Left ventricle myocardium superior (tissue), 1 donor: ENCODE measurements at regions not wholly inside any gene's neighbourhood (a gene's known extent, or its start where the extent isn't known, plus 50 kb on each side); places are given as distances from the start of the nearest gene placed in this dataset.
A peak's percentile ranks its signal among the peaks of the same experiment; 100 is the strongest.

Experiments used
- ATAC-seq: fragments of 200-7000 bp; cut with Tn5 transposase; one replicate; pipeline ENCODE4 v1.9.1; 2020; ENCODE audit warnings: mild to moderate bottlenecking, moderate library complexity
- DNase-seq: peaks from one replicate; pipeline ENCODE4 v3.0.0-alpha.2; 2020
- intact Hi-C: fragments of 100-400 bp; cut with micrococcal nuclease; formaldehyde crosslinking; loops from one replicate; pipeline ENCODE4 v1.11.0; 2022
- donor health status: DM: no; HTN: yes; CAD: no; lungs with severe emphysema.

DNA sequence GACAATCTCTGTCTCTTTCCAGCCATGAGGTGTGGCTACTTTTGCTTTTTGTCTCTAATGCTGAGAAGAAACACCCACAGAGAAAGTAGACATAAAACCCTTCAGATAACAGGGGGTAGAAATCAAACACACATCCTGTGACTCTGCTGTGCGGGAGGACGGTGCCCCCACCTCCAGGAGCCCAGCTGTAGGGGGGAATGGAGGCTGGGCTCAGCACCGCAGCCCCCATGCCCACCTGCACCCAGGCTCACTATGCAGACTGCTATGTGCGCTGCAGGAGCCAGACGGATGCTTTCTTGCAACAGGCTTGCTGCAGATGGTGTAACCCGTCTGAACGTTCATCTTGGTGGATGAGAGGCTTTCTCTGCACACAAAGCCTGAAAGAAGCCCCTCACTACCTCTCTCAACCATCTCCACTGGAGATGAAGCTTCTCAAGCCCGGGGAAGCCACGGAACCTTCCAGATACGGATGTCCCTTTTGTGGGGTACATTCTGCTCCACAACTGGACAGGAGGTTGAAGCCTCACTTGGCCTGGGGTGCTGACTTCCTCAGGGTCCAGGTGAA, 207.2 kb downstream of the GADD45G start:
- intact Hi-C loops, result no loop called here
- ATAC-seq (no peak), DNase-seq (no peak)

DNA sequence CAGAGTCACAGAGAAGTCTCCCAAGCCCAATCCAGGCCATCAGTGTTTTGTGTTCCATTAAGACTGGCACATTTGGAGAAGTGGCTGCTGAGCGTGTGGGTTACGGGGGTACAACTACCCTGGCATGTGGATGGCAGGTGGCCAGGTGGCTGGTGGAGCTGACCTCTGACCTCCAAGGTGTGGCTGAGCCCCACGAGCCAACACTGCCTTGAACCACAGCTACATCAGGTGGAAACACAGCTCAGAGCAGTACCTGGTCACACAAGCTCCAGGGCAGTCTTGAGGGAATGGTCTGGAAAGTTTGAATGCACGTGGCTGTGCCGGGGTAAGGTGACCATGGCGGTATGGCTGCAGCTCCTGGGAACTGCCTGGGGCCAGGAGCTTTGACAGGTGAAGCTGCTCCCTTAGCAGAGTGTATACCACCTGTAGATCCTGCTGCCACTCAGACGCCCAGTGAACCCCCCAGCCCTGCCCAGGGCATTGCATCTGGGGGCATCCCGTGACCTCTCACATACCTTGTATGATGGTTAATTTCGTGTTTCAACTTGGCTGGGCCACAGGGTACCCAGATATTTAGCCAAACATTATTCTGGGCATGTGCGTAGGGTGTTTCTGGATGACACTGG, 207.9 kb downstream of the GADD45G start:
- DNase-seq, result no peak
- intact Hi-C loops, result no loop called here
- ATAC-seq, result no peak

DNA sequence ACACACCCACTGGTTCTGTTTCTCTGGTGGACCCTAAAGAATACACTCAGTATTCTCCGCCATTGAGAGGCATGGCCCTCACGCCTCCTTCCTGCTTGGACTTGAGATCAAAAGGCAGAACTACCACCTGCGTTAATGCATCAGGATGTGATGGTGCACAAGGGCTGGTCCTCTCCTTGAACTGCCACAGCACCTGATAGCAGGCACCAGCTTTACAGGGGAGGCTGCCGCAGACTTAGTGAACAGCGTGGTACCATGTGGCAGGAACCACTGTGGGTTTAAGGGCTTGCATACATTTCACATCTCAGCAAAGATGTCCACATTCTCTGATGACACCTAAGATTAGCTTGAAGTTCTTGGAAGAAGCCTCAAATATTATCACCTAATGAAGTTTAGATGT, 208.7 kb downstream of the GADD45G start:
- DNase-seq (no peak), ATAC-seq (no peak)
- intact Hi-C loops, result no loop called here

DNA sequence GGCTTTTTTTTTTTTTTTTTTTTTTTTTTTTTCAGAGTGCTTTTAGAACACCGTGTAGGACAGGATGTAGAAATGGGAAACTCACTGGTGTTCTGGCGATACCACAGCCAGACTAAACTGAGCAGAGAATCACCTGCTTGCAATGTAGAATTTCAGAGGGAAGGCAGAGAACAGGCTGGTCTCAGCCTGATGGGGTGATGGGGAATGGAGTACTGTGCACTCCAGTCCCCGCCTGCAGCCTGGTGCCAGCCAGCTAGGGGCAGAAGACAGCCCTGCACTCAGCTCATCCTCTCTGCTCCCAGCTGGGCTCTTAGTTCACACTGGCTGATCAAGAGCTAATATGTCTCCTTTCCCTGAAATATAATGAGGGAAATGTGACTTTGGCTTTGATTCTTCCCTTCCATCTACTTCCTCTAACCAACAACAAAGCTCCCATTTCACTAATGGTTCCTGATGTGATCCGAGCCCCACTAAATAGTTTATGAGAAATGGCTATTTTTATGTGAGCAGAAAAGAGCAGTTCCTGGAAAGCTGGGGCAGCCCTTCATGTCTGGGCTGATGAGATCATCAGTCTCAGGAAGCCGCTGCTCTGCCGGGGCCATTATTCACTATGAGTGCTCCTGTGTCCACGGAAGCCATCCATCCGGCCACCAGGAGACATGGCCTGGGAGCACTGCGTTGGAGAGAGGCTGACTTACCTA, 209.7 kb downstream of the GADD45G start:
- intact Hi-C loops, result no loop called here
- ATAC-seq, result peak; percentile 9
- no peak for DNase-seq

DNA sequence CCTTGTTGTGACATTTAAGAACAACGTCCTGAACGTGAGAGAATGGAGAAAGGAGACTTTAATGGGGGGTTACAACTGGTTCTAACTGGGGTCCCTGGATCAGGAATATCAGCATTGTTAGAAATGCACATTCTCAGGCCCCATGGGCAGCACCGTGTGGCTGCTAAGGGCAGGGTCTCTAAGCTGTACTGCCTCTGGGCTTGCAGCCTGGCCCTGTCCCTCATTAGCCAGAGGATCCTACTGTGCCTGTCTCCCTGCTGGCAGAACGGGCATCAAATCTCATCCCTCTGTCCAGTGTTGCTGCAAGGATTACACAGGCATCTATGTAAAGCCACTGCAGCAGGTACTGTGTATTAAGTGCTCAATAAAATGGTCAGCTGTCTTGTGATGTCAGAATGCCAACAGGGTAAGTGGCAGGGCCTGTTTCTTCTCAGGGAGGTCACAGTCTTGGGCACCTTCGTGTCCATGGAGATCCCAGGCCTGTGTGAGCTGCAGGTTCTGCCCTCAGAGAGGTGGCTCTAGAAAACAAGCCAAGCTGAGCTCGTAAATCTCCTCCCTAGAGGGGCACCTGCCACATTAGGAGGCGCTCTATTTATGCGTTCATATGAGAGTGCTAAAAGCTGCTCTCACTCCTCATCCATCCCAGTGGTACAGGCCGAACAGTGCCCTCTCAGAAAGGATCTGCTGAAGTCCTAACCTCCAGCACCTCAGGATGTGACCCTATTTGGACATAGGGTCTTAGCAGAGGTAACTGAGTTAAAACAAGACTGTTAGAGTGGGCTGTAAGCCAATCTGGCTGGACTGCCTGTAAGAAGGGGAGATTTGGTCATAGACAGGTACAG, 210.5 kb downstream of the GADD45G start:
- DNase-seq (no peak), ATAC-seq (no peak)
- intact Hi-C loops, result no loop called here

DNA sequence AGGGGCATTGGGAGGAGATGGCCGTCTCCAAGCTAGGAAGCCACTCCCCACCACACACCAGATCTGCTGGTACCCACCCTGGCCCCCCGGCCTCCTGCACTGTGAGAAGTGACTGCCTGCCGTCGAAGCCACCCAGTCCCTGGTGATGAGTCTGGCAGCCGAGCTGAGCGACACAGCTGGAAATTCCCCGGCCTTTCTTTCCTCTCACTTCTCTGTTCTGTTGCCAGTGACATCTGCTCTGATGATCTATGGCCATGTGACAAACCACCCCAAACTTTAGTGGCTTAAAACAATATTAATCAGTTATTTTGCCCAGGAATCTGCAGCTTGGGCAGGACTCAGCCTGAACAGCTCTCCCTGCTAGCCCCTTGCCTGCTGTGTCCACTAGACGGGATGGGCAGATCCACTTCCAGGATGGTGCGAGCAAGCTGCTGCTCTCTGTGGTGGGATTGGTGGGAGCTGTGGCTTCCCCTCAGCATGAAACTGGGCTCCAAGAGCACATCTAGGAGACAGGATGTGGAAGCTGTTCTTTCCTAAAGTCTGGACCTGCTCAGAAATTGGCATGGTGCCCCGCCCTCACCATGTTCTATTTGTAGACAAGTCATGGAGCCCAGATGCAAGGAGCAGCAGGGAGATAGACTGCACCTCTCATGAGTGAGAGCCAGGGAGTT, 211.2 kb downstream of the GADD45G start:
- peak; percentile 83 for DNase-seq
- intact Hi-C loops, result no loop called here
- peak; percentile 84 for ATAC-seq

DNA sequence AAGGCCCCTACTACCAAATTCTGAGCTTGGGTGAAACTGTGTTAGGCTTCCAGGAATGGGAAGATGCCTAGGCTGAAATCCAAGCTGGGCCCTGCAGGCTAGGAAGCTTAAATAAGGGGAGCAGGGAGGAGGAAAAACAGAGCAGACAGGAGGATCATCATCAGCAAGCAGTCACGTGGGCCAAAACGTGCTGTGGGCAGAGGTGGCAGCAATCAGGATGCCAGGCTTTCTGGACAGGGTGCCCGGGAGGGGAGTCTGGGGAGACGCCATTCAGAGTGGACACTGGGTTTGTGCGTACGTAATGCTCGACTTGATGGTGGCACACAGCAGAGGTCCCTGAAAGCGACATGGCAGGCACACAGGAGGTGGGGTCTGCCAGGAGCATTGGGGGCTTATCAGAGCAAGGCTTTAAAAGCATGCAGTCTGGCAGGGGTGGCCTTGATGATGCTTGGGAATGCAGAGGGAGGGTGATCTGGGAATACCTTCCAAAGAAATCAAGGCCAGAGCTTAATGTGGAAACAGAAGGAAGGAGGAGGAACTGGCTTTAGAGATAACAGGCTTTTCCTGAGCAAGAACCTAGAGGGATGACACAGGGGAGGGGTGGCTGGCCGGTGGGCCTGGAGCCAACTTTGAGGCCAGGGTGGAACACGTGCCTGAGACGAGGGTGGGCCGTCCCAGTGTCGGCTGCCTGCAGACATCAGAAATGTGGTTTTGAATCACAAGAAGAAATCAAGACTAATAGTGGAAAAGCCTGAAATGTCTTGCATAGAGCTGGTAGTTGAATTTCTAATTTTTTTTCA, 212.5 kb downstream of the GADD45G start:
- DNase-seq, result peak; percentile 52
- ATAC-seq, result peak; percentile 52
- intact Hi-C loops, result no loop called here

DNA sequence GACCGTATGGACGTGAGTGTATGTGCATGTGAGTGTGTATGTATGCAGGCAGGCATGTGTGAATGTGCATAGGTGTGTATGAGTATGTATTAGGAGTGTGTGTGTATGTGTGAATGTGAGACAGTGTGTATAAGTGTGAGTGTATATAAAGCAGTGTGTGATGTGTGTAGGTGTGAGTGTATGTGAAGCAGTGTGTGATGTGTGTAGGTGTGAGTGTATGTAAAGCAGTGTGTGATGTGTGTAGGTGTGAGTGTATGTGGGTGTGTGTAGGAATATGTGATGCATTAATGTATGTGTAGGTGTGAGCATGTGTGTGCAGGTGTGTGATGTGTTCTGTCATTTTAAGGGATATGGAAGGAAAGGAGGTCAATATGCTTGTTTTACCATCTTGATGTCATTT, 215.5 kb downstream of the GADD45G start:
- intact Hi-C loops, result no loop called here
- DNase-seq (no peak), ATAC-seq (no peak)

DNA sequence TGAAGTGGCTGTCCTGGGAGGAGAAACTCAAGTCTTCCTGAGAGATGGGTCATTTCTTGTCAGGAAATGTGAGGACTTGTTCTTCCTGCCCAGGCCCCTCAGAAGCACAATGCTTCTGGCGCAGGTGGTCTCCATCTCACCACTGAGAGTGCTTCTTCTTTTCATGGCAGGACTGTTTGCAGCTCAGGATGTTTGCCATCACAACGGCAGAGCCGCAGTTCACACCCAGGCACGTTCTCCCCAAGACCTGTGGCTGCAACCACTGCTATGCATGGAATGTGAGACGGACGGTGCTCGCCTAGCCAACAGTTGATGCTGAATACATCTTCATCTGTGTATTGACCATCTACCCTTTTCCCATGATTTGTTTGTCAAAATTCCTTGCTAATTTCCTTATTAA, 216.3 kb downstream of the GADD45G start:
- intact Hi-C loops, result no loop called here
- no peak for DNase-seq
- ATAC-seq, result no peak

DNA sequence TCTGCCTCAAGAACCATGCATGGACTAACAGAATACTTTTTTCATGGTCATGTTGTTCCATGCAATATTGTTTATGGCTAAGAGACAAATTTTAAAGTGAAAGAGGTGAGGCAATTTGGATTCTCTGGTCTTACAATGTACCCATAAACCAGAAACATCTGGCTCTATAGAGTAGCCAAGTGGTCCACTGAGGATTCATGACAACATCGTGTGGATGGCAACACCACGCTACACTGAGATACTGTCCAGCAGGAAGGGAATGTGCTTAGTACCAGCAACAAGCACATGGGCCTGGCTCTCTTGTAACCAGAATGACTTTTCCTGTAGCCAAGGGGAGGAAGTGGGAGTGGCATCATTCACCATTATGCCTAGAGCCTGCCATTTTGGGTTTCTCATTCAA, 218.2 kb downstream of the GADD45G start:
- intact Hi-C loops, result no loop called here
- ATAC-seq (no peak), DNase-seq (no peak)

DNA sequence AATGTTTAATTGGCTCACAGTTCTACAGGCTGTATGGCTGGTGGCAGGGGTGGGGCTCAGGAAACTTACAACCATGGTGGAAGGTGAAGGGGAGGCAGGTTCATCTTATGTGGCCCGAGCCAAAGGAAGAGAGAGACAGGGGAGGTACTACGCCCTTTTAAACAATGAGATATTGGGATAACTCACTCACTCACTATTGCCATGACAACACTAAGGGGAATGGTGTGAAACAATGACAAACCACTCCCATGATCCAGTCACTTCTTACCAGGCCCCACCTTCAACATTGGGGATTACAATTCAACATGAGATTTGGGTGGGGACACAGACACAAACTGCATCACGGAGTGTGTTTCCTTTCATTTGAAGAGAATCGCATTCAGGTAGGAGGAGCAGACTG, 220.9 kb downstream of the GADD45G start:
- intact Hi-C loops, result no loop called here
- DNase-seq, result no peak
- no peak for ATAC-seq

DNA sequence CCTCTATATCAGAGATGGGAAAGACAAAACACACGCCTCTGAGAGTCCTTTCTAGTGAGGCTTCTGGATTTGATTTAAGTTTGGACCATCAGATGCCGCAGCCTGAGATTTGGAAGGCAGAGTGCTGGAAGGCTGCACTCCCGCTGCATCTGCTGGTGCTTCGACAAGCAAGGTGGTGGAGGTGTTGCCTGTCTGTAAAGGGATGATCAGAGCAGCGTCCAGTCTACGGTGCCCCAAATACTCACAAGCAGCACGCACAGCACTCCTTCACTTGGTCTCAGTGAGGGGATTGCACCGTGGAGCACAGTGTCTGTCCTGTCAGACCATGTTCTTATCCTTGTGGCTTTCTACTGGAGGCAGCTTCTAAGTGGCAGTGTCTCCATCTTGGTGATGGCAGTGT, 221.4 kb downstream of the GADD45G start:
- intact Hi-C loops, result no loop called here
- no peak for DNase-seq
- no peak for ATAC-seq

DNA sequence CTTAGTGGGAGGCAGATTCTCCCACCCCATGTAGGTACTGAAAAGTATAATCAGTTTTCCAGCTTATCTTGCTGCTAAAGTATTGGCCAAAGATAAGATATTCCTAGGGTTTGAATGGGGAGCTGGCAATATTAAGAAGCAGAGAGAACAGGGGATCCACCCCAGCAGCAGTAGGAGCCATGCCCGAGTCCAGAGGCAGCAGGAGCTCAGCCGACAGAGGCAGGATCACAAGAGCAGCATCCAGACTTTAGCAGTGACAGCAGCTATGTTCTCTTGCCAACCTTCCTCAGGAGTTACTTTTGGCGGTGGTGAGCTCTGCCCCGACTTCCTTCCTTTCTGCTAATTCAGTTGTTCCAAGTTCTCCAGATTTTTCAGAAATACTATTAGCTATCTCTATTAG, 224.5 kb downstream of the GADD45G start:
- intact Hi-C loops, result no loop called here
- ATAC-seq (no peak), DNase-seq (no peak)

DNA sequence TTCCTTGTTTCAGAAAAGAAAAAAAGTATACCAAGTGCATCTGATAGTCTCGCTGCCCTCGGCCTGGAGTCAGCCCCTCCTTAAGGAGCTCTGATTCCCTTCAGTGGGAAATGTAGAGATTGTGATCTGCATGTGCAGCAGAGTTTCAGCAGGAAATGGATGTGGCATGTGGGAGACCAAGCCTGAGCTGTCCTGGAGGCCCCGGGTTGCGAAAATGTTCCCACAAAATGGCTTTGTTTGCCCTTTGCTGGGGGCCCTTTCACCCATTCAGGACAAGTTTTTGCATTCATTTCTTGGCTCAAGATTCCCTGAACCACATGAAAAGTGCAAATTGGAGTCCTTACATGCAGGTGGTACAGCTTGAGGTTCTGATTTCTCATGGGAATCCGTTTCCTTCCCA, 230.9 kb downstream of the GADD45G start:
- no peak for DNase-seq
- no peak for ATAC-seq
- intact Hi-C loops, result no loop called here

DNA sequence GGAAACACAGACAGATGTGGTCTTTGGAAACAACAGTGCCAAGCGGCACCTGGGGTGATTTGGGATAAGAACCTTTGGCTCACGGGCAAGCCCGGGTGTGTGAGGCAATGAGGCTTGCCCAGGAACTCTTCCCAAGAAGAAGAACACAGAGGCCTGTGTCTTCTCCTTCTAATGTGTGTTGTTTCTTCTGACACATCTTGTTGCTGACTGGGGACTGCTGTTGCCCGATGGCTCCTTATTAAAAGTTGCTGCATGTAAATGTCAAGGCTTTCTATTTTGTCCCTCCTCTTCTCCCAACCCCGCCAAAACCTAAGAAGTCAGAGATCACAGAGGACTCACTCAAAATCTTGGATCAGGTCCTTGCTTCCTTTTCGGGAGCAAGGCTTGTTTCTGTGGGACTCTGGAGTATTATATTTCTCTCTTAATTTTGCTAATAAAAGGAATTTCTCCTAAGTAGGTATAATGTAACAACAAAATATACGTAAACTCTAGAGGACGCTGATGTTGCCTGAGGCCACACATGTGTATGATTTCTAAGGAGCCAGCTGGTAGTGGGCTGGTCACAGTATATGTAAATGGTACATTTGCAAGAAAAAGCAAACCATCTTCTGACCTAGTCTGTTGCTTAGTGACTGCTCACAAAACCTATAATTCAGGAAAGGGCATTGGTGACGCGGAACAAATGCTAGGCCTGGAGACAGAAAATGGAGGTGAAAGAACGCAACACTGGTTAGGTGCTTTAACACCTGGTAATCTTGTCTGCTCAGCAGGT, 232.5 kb downstream of the GADD45G start:
- peak; percentile 35 for DNase-seq
- peak; percentile 48 for ATAC-seq
- intact Hi-C loops, result no loop called here

DNA sequence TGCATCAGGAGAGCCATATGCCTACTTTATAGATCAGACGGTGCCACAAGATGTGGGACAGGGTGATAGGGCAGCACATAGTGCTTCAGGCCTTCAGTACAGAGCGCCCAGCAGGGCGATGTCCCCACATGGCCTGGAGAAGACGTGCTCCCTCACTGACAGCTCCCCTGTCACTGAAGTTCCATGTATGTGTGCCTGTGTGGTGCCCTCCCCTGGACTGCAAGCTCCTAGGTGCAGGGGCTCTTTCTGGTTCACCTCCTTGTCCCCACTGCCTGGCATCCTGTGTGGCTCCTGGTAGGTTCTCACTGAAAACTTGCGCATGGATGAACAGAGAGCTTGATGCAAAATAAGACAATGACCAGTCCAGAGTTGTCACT, 233.1 kb downstream of the GADD45G start:
- ATAC-seq, result no peak
- intact Hi-C loops, result no loop called here

DNA sequence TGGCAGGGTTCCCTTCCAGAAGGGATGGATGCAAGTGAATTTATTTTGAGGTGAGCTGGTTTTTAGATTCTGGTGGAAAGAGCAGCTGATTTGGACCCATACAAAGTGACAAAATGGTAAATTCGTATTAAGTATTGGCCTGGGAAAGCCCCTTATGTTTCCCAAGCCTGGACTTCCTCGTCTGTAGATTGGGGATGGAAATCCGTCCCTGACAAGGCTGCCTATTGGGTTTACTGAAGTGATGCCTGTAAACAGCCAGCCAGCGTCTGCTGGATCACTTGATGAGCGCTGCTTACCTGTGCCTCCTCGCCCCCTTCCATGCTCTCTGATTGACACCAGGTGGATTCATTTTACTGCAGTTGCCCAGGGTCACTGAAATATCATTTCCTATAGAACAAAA, 233.8 kb downstream of the GADD45G start:
- intact Hi-C loops, result no loop called here
- ATAC-seq (no peak), DNase-seq (no peak)

More for the DNA sequence above, 233.1 kb downstream of the GADD45G start:
- no peak for DNase-seq

DNA sequence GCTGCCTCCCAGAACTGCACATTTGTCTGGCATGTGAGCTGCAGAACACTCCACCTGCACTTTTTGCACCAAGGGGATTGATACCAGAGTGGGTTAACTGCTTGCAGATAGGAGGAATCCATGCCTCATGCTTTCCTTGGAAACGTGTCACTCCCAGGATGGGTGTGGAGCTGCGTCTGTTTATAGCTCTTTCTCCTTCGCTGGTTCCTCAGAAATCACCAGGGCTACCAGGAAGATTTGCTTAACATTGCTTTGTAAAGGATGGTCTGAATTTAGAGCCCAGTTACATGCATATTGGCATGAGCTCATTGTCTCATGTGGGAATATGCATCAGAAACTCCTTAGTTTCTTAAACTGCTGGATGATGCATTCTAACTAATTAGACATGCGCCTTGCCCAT, 234.6 kb downstream of the GADD45G start:
- ATAC-seq (no peak), DNase-seq (no peak)
- intact Hi-C loops, result no loop called here
